HEK293 (cell line): ENCODE measurements at regions not wholly inside any gene's neighbourhood (a gene's known extent, or its start where the extent isn't known, plus 50 kb on each side); places are given as distances from the start of the nearest gene placed in this dataset.

Experiments
- CTCF ChIA-PET: fragments of 350-600 bp; formaldehyde crosslinking; extraction: SDS; loops from one replicate; lab custom pipeline; 2021; ENCODE audit warnings: antibody characterized with exemption; lab: Yijun Ruan, JAX
- POLR2A ChIA-PET: fragments of 300-600 bp; formaldehyde crosslinking; extraction: SDS; loops from one replicate; lab custom pipeline; 2020; ENCODE audit warnings: antibody characterized with exemption, inconsistent platforms; lab: Yijun Ruan, JAX
- H3K27ac ChIP-seq: fragments of 200-500 bp; sonication (Bioruptor generic); 2 replicates; pipeline ENCODE4 v1.5.1; 2014; ENCODE audit warnings: low read depth, low read length, control low read depth, inconsistent platforms; ENCODE audit errors: extremely low read depth
- H3K36me3 ChIP-seq, 2 experiments: fragments of 200-500 bp in 1 of 2; sonication (Bioruptor generic) in 1 of 2; 1 replicate in 1 of 2; 2 replicates in 1 of 2; pipeline ENCODE4 v1.5.1; 2014 to 2017; ENCODE audit warnings: inconsistent platforms in 2 of 2, low read length in 2 of 2; ENCODE audit not compliant: control insufficient read depth in 2 of 2, insufficient read depth in 1 of 2
- H3K4me1 ChIP-seq: fragments of 200-500 bp; sonication (Bioruptor generic); 2 replicates; pipeline ENCODE4 v1.5.1; 2014; ENCODE audit warnings: mild to moderate bottlenecking, low read length, inconsistent platforms; ENCODE audit not compliant: control insufficient read depth, insufficient read depth
- H3K4me3 ChIP-seq: 2 replicates; pipeline ENCODE4 v1.5.1; 2011; ENCODE audit warnings: low read depth, mild to moderate bottlenecking, control low read depth, low read length, moderate library complexity
- H3K9me3 ChIP-seq: fragments of 200-500 bp; sonication (Bioruptor generic); 2 replicates; pipeline ENCODE4 v1.5.1; 2014; ENCODE audit warnings: low read depth, low read length, inconsistent platforms; ENCODE audit not compliant: control insufficient read depth, insufficient read depth
- BCL11A ChIP-seq: fragments of 450-650 bp; formaldehyde crosslinking; IDR thresholded peaks from 2 replicates; pipeline ENCODE4 v1.5.1; 2016; ENCODE audit warnings: low read depth, missing biosample characterization, missing genetic modification characterization
- KLF1 ChIP-seq: fragments of 450-650 bp; formaldehyde crosslinking; IDR thresholded peaks from 2 replicates; pipeline ENCODE4 v1.5.1; 2016; ENCODE audit warnings: missing biosample characterization, missing genetic modification characterization
- KLF8 ChIP-seq: fragments of 450-650 bp; formaldehyde crosslinking; IDR thresholded peaks from 2 replicates; pipeline ENCODE4 v1.5.1; 2016; ENCODE audit warnings: missing biosample characterization, missing genetic modification characterization
- OSR2 ChIP-seq: fragments of 450-650 bp; formaldehyde crosslinking; IDR thresholded peaks from 2 replicates; pipeline ENCODE4 v1.5.1; 2016; ENCODE audit warnings: missing biosample characterization, missing genetic modification characterization
- PRDM10 ChIP-seq: fragments of 450-650 bp; formaldehyde crosslinking; IDR thresholded peaks from 2 replicates; pipeline ENCODE4 v1.5.1; 2016; ENCODE audit warnings: missing biosample characterization, missing genetic modification characterization
- REST ChIP-seq: fragments of 450-650 bp; formaldehyde crosslinking; IDR thresholded peaks from 2 replicates; pipeline ENCODE4 v1.5.1; 2016; ENCODE audit warnings: missing biosample characterization, missing genetic modification characterization
- SCRT1 ChIP-seq: fragments of 450-650 bp; formaldehyde crosslinking; IDR thresholded peaks from 2 replicates; pipeline ENCODE4 v1.5.1; 2016; ENCODE audit warnings: missing biosample characterization, missing genetic modification characterization, borderline replicate concordance
- SP2 ChIP-seq: fragments of 450-650 bp; formaldehyde crosslinking; IDR thresholded peaks from 2 replicates; pipeline ENCODE4 v1.5.1; 2016; ENCODE audit warnings: missing biosample characterization, missing genetic modification characterization
- YY1 ChIP-seq: fragments of 450-650 bp; formaldehyde crosslinking; IDR thresholded peaks from 2 replicates; pipeline ENCODE4 v1.5.1; 2018; ENCODE audit warnings: missing biosample characterization, missing genetic modification characterization
- ZBTB17 ChIP-seq: fragments of 450-650 bp; formaldehyde crosslinking; IDR thresholded peaks from 2 replicates; pipeline ENCODE4 v1.5.1; 2016; ENCODE audit warnings: missing biosample characterization, missing genetic modification characterization
- ZNF114 ChIP-seq: fragments of 450-650 bp; formaldehyde crosslinking; IDR thresholded peaks from 2 replicates; pipeline ENCODE4 v1.5.0; 2017; ENCODE audit warnings: missing biosample characterization, missing genetic modification characterization
- ZNF155 ChIP-seq: fragments of 450-650 bp; formaldehyde crosslinking; IDR thresholded peaks from 2 replicates; pipeline ENCODE4 v1.5.1; 2016; ENCODE audit warnings: missing biosample characterization, missing genetic modification characterization
- ZNF16 ChIP-seq: fragments of 450-650 bp; formaldehyde crosslinking; IDR thresholded peaks from 2 replicates; pipeline ENCODE4 v1.5.1; 2016; ENCODE audit warnings: low read depth, missing biosample characterization, missing genetic modification characterization
- ZNF184 ChIP-seq: fragments of 450-650 bp; IDR thresholded peaks from 2 replicates; pipeline ENCODE4 v1.5.1; 2018; ENCODE audit warnings: missing biosample characterization, mild to moderate bottlenecking, missing genetic modification characterization
- ZNF214 ChIP-seq: fragments of 450-650 bp; formaldehyde crosslinking; IDR thresholded peaks from 2 replicates; pipeline ENCODE4 v1.5.1; 2017; ENCODE audit warnings: missing biosample characterization, mild to moderate bottlenecking, missing genetic modification characterization, borderline replicate concordance
- ZNF391 ChIP-seq: fragments of 450-650 bp; formaldehyde crosslinking; IDR thresholded peaks from 2 replicates; pipeline ENCODE4 v1.5.1; 2016; ENCODE audit warnings: low read depth, missing biosample characterization, missing genetic modification characterization, borderline replicate concordance
- ZNF394 ChIP-seq: fragments of 450-650 bp; formaldehyde crosslinking; IDR thresholded peaks from 2 replicates; pipeline ENCODE4 v1.5.1; 2016; ENCODE audit warnings: missing biosample characterization, missing genetic modification characterization, mild to moderate bottlenecking, moderate library complexity, borderline replicate concordance
- ZNF433 ChIP-seq: fragments of 450-650 bp; formaldehyde crosslinking; IDR thresholded peaks from 2 replicates; pipeline ENCODE4 v1.5.1; 2016; ENCODE audit warnings: missing biosample characterization, missing genetic modification characterization, low read depth
- ZNF48 ChIP-seq: fragments of 450-650 bp; formaldehyde crosslinking; IDR thresholded peaks from 2 replicates; pipeline ENCODE4 v1.5.1; 2016; ENCODE audit warnings: missing biosample characterization, missing genetic modification characterization
- ZNF521 ChIP-seq: fragments of 450-650 bp; formaldehyde crosslinking; IDR thresholded peaks from 2 replicates; pipeline ENCODE4 v1.5.1; 2017; ENCODE audit warnings: missing biosample characterization, mild to moderate bottlenecking, missing genetic modification characterization
- ZNF558 ChIP-seq: fragments of 450-650 bp; formaldehyde crosslinking; IDR thresholded peaks from 2 replicates; pipeline ENCODE4 v1.5.1; 2016; ENCODE audit warnings: missing biosample characterization, missing genetic modification characterization
- ZNF560 ChIP-seq: fragments of 450-650 bp; formaldehyde crosslinking; IDR thresholded peaks from 2 replicates; pipeline ENCODE4 v1.5.1; 2017; ENCODE audit warnings: missing biosample characterization, missing genetic modification characterization, borderline replicate concordance
- ZNF580 ChIP-seq: fragments of 450-650 bp; formaldehyde crosslinking; IDR thresholded peaks from 2 replicates; pipeline ENCODE4 v1.5.1; 2016; ENCODE audit warnings: missing biosample characterization, missing genetic modification characterization
- ZNF610 ChIP-seq: fragments of 450-650 bp; formaldehyde crosslinking; IDR thresholded peaks from 2 replicates; pipeline ENCODE4 v1.5.1; 2016; ENCODE audit warnings: missing biosample characterization, missing genetic modification characterization, borderline replicate concordance
- ZSCAN4 ChIP-seq: fragments of 450-650 bp; formaldehyde crosslinking; IDR thresholded peaks from 2 replicates; pipeline ENCODE4 v1.5.1; 2017; ENCODE audit warnings: missing biosample characterization, missing genetic modification characterization

GRCh38 chr5:175337680-175338079, 106.3 kb downstream of the DRD1 start (continued):
- TF ChIP-seq ZNF391 (tag by site-specific recombination) (no peak), ZNF394 (tag by site-specific recombination) (no peak), ZNF558 (tag by site-specific recombination) (no peak), KLF1 (no peak), ZNF114 (tag by site-specific recombination) (no peak)

GRCh38 chr5:175336781-175337180, 107.2 kb downstream of the DRD1 start:
- TF ChIP-seq KLF8 (tag by site-specific recombination) = no peak
- TF ChIP-seq OSR2 (tag by site-specific recombination) = no peak
- TF ChIP-seq REST (tag by site-specific recombination) = peak; percentile 89
- no peak overlapping the region for H3K4me3 ChIP-seq
- H3K9me3 ChIP-seq = no peaks in the 10 kb centered on the region
- H3K27ac ChIP-seq = no peak overlapping the region
- ChIA-PET POLR2A (interaction anchor here (1.3 kb wide), 1 partner anchor 8 kb away, joined by 3 read pairs; no protein-coding TSS in a partner anchor), CTCF (interaction anchor here (0.6 to 1.5 kb wide), 5 partner anchors 8 to 385 kb away, joined by 3 to 6 read pairs (median 4); no protein-coding TSS in a partner anchor)
- no peaks in the 10 kb centered on the region for H3K4me1 ChIP-seq
- no peaks in the 10 kb centered on the region for H3K36me3 ChIP-seq

GRCh38 chr5:175335691-175336090, 108.3 kb downstream of the DRD1 start:
- POLR2A ChIA-PET = interaction anchor here (1.3 kb wide), 1 partner anchor 9 kb away, joined by 3 read pairs; no protein-coding TSS in a partner anchor
- CTCF ChIA-PET = interaction anchor here (1.0 to 1.5 kb wide), 3 partner anchors 9 to 384 kb away, joined by 4 to 6 read pairs (median 4); no protein-coding TSS in a partner anchor
- Histone ChIP-seq H3K9me3 (no peaks in the 10 kb centered on the region), H3K4me1 (no peaks in the 10 kb centered on the region), H3K27ac (no peak overlapping the region), H3K36me3 (no peaks in the 10 kb centered on the region), H3K4me3 (no peak overlapping the region)
- TF ChIP-seq ZNF16 (tag by site-specific recombination) = no peak
- no peak for TF ChIP-seq ZNF560 (tag by site-specific recombination)
- no peak for TF ChIP-seq ZNF580 (tag by site-specific recombination)
- TF ChIP-seq PRDM10 (tag by site-specific recombination) = no peak
- TF ChIP-seq ZNF521 (tag by site-specific recombination) = no peak
- TF ChIP-seq SCRT1 (tag by site-specific recombination) = no peak
- TF ChIP-seq YY1 (tag by site-specific recombination) = no peak
- no peak for TF ChIP-seq ZNF610 (tag by site-specific recombination)
- TF ChIP-seq ZNF184 (tag by site-specific recombination) = no peak
- TF ChIP-seq BCL11A (tag by site-specific recombination) = no peak
- TF ChIP-seq ZNF433 (tag by site-specific recombination) = no peak
- no peak for TF ChIP-seq SP2 (tag by site-specific recombination)
- no peak for TF ChIP-seq ZNF155 (tag by site-specific recombination)
- no peak for TF ChIP-seq ZBTB17 (tag by site-specific recombination)
- no peak for TF ChIP-seq ZNF48
- no peak for TF ChIP-seq ZNF214 (tag by site-specific recombination)
- TF ChIP-seq ZSCAN4 (tag by site-specific recombination) = no peak
